GM13977 (cell line): ENCODE measurements at regions not wholly inside any gene's neighbourhood (a gene's known extent, or its start where the extent isn't known, plus 50 kb on each side); places are given as distances from the start of the nearest gene placed in this dataset.
"Not testable (repeated sequence)": the region's sequence is repeated elsewhere in the genome, so short reads cannot be mapped to it uniquely, and the experiment has no call there.

Source experiments
- DNase-seq: peaks from one replicate; pipeline ENCODE4 v3.0.0; 2012; ENCODE audit warnings: low spot score
- CTCF ChIP-seq: IDR thresholded peaks from 2 replicates; pipeline ENCODE4 v1.5.1; 2012; ENCODE audit warnings: mild to moderate bottlenecking, control low read depth; ENCODE audit not compliant: insufficient read depth; ENCODE audit errors: extremely low read depth, missing control alignments
- in situ Hi-C: fragments of 300-500 bp; cut with MboI; formaldehyde crosslinking; loops from one replicate; pipeline ENCODE4 v1.12.0; 2022; ENCODE audit warnings: low sequenced_read_pairs, low pct_unique_long_range_greater_than_20kb, mixed read lengths, inconsistent platforms; ENCODE audit not compliant: unreplicated experiment

DNA sequence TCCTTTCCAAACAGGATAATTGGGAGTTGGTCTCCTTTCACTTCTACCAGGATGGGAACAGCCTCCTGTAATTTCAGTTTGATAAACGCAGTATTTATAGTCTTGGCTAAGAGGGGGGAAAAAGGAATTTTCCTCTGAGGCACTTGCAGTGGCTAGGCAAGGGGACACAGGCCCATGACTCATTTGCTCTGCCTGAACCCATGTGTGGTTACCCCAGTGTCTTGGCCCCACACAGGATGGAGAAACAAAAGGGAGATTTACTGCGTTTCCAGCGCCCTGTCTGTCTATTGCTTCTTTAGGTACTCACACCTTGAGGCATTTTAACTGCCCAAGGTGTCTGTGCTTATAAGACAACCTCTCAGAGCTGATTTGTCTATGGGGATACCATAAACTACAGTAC lies 74.8 kb upstream of the NEDD9 start:
- TF ChIP-seq CTCF = no peak
- no peak for DNase-seq
- in situ Hi-C loops = no loop called here

- no peak for TF ChIP-seq CTCF
- no peak for DNase-seq
- in situ Hi-C loops = no loop called here
These were observed 72.5 kb upstream of the NEDD9 start for GRCh38 chr6:11304946-11305345.

DNA sequence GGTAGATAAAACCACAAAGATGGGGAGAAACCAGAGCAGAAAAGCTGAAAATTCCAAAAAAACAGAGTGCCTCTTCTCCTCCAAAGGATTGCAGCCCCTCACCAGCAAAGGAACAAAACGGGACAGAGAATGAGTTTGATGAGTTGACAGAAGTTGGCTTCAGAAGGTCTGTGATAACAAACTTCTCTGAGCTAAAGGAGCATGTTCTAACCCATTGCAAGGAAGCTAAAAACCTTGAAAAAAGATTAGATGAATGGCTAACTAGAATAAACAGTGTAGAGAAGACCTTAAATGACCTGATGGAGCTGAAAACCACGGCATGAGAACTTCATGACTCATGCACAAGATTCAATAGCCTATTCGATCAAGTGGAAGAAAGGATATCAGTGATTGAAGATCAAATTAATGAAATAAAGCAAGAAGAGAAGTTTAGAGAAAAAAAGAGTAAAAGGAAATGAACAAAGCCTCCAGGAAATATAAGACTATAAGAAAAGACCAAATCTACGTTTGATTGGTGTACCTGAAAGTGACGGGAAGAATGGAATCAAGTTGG lies 67.5 kb upstream of the NEDD9 start:
- in situ Hi-C loops, DNase-seq: not testable (repeated sequence)

GRCh38 chr6:11299421-11299784 lies 66.9 kb upstream of the NEDD9 start:
- DNase-seq, in situ Hi-C loops: not testable (repeated sequence)

GRCh38 chr6:11298651-11299420 lies 66.4 kb upstream of the NEDD9 start:
- no peak for TF ChIP-seq CTCF
- no peak for DNase-seq
- in situ Hi-C loops = no loop called here

DNA sequence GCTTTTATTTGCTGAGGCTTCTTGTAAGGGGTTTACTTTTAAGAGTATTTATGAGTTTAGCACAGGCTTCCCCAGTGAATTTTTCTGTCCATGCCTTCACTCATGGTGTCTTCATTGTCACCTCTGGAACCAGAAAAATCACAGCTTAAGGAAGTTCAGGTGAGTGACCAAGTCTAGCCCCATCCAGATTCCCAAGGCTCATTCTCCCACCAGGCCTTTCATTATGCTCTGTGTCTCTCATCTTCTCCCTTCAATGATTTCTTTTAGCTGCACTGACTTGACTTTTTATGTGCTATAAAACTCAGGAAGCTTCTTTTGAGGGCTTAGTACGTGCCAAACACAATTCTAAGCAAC lies 64.9 kb upstream of the NEDD9 start:
- in situ Hi-C loops = no loop called here
- DNase-seq = no peak
- no peak for TF ChIP-seq CTCF

GRCh38 chr6:11296449-11297375 lies 64.2 kb upstream of the NEDD9 start:
- in situ Hi-C loops = no loop called here
- no peak for TF ChIP-seq CTCF
- no peak for DNase-seq
